HL-60 (cell line): ENCODE measurements at regions not wholly inside any gene's neighbourhood (a gene's known extent, or its start where the extent isn't known, plus 50 kb on each side); places are given as distances from the start of the nearest gene placed in this dataset.

Experiments used
- GABPA ChIP-seq: IDR thresholded peaks from 2 replicates; pipeline ENCODE4 v1.6.1; 2012; ENCODE audit warnings: low read depth
- POLR2AphosphoS5 ChIP-seq: IDR thresholded peaks from 2 replicates; pipeline ENCODE4 v1.6.1; 2012; ENCODE audit warnings: low read depth
- SPI1 ChIP-seq: IDR thresholded peaks from 2 replicates; pipeline ENCODE4 v1.6.1; 2012; ENCODE audit warnings: low read depth, mild to moderate bottlenecking, borderline replicate concordance
- TF ChIP-seq, protein P1 (sequence below): IDR thresholded peaks from 2 replicates; pipeline ENCODE4 v1.6.1; 2012; ENCODE audit warnings: low read depth; ENCODE audit not compliant: insufficient replicate concordance
- TF ChIP-seq, protein P2 (sequence below): IDR thresholded peaks from one replicate; pipeline ENCODE4 v1.5.1; 2011; ENCODE audit warnings: low read length, control low read depth, inconsistent platforms; ENCODE audit not compliant: insufficient read depth

DNA sequence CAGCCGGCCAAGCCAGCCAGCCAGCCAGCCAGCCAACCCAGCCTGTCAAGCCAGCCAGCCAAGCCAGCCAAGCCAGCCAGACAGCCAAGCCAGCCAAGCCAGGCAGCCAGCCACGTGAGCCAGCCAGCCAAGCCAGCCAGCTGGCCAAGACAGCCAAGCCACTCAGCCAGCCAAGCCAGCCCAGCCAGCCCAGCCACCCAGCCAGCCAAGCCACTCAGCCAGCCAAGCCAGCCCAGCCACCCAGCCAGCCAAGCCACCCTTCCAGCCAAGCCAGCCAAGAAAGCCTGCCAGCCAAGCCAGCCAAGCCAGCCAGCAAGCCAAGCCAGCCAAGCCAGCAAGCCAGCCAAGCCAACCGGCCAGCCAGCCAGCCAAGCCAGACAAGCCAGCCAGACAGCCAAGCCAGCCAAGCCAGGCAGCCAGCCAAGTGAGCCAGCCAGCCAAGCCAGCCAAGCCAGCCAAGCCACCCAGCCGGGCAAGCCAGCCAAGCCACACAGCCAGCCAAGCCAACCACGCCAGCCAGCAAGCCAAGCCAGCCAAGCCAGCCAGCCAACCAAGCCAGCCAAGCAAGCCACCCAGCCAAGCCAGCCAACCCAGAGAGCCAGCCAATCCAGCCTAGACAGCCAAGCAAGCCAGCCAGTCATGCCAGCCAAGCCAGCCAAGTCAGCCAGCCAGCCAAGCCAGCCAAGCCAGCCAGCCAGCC is 199.5 kb downstream of the GOLGA6L6 start:
- TF ChIP-seq, protein P1, sequence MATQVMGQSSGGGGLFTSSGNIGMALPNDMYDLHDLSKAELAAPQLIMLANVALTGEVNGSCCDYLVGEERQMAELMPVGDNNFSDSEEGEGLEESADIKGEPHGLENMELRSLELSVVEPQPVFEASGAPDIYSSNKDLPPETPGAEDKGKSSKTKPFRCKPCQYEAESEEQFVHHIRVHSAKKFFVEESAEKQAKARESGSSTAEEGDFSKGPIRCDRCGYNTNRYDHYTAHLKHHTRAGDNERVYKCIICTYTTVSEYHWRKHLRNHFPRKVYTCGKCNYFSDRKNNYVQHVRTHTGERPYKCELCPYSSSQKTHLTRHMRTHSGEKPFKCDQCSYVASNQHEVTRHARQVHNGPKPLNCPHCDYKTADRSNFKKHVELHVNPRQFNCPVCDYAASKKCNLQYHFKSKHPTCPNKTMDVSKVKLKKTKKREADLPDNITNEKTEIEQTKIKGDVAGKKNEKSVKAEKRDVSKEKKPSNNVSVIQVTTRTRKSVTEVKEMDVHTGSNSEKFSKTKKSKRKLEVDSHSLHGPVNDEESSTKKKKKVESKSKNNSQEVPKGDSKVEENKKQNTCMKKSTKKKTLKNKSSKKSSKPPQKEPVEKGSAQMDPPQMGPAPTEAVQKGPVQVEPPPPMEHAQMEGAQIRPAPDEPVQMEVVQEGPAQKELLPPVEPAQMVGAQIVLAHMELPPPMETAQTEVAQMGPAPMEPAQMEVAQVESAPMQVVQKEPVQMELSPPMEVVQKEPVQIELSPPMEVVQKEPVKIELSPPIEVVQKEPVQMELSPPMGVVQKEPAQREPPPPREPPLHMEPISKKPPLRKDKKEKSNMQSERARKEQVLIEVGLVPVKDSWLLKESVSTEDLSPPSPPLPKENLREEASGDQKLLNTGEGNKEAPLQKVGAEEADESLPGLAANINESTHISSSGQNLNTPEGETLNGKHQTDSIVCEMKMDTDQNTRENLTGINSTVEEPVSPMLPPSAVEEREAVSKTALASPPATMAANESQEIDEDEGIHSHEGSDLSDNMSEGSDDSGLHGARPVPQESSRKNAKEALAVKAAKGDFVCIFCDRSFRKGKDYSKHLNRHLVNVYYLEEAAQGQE, result no peak
- TF ChIP-seq, protein P2, sequence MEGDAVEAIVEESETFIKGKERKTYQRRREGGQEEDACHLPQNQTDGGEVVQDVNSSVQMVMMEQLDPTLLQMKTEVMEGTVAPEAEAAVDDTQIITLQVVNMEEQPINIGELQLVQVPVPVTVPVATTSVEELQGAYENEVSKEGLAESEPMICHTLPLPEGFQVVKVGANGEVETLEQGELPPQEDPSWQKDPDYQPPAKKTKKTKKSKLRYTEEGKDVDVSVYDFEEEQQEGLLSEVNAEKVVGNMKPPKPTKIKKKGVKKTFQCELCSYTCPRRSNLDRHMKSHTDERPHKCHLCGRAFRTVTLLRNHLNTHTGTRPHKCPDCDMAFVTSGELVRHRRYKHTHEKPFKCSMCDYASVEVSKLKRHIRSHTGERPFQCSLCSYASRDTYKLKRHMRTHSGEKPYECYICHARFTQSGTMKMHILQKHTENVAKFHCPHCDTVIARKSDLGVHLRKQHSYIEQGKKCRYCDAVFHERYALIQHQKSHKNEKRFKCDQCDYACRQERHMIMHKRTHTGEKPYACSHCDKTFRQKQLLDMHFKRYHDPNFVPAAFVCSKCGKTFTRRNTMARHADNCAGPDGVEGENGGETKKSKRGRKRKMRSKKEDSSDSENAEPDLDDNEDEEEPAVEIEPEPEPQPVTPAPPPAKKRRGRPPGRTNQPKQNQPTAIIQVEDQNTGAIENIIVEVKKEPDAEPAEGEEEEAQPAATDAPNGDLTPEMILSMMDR, result no peak
- TF ChIP-seq SPI1 (no peak), POLR2AphosphoS5 (no peak), GABPA (no peak)
